HG03460 (cell line): ENCODE measurements at regions not wholly inside any gene's neighbourhood (a gene's known extent, or its start where the extent isn't known, plus 50 kb on each side); places are given as distances from the start of the nearest gene placed in this dataset.

Experiments used
- ATAC-seq: cut with Tn5 transposase; IDR thresholded peaks from one replicate; pipeline ENCODE4 v1.9.1; 2021; ENCODE audit not compliant: unreplicated experiment

DNA sequence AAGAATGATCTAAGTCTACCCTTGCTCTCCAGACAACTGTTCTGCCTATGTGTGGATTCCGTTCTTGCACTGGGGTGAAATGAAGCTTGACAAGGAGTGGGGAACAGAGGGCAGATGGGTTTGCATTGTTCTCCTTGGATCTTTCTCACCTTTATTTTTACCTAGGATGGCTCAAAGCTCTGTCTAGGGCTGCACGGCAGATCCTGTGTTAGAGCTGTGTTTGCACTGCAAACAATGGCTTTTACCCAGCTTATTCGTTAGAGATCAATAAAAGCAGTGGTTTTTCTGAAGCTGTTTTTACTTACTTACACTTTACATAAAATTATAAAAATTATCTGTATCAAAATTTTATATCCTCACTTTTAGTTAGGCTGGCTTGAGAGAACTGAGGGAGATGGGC is 105.1 kb downstream of the LRIG3 start:
- ATAC-seq = no peak

DNA sequence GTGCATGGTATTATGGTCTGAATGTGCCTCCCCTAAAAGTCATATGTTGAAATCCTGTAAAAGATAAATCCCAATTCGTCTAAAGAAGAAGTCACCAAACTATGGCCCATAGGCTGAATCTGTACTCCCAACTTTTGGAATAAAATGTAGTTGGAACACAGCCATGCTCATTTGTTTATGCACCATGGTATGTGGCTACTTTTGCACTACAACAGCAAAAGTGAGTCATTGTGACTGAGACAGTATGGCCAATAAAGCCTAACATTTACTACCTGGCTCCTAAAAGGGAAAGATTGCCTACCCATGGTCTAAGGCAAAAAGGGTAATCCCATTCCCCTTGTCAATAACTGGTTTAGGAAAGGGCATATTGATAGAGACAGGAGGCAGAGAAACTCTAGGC is 101.8 kb downstream of the LRIG3 start:
- ATAC-seq = no peak

DNA sequence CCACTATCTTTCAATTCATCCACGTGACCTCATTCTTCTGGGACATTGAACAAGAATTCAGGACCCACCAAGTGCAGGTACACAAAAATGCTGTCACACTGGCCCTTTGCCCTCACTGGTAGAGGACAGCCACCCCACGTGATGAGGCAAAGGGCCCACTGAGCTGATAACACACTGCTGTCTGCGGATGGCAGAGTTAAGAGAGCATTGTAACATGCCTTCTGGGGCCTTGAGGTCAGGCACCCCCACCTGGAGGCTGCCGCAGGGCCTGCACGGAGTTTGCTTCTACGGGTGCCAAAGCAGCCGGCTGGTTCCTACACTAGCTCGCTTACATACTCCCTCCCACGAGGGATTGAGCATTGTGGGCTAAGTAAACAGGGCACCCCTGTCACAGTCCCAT is 101.0 kb downstream of the LRIG3 start:
- ATAC-seq = no peak

DNA sequence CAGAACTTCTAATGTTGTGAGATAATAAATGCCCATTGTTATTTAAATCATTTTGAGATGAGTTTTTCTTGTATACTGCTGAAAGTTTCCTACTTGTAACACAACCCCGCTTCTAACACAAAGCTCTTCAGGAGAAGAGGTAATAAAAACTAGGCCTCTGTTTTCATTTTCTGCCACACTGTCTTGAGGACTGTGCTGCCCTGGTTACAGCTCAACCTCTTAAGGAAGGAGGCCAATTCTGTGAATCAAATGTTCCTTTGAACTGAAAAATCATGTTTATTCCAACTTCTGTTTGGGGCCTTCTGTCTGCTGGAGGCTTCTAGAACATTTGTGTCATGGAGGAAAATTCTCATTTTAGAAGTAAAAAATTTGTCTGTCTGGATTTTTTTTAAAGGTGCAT is 100.3 kb downstream of the LRIG3 start:
- ATAC-seq = no peak
